ENCODE measurements at regions not wholly inside any gene's neighbourhood (a gene's known extent, or its start where the extent isn't known, plus 50 kb on each side); places are given as distances from the start of the nearest gene placed in this dataset.
A peak's percentile ranks its signal among the peaks of the same experiment; 100 is the strongest.

DNA sequence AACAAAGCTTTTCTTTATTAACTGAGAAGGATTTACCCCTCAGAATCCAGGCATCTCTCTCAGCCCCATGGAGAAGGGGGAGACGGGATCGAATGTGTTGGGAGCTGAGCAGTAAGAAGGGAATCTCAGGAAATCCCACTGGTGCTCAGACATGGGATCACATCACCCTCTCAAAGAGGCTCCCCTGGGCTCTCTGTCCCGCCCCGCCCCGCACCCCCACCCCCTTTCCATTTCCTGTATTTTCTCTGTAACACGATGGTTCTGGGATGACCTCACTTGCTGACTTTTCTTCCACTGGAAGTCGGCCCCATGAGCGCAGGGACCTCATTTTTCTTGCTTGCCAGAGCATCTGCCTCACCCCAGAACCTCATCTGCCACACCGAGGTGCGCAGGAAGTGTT lies 96.7 kb upstream of the SLC22A11 start:
- DNase-seq, result no peak

DNA sequence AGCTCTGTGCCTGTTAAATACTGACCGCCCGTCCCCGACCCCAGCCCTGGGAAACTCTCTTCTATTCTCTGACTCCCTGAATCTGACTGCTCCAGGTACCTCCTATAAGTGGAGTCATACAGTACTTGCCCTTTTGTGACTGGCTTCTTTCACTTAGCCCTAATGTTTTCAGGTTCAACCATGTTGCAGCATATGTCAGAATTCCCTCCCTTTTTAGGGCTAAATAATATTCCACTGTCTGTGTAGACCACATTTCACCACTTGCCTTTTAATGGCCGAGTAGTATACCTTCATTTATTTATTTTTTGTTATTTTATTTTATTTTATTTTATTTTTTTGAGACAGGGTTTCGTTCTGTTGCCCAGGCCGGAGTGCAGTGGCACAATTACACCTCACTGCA lies 96.1 kb upstream of the SLC22A11 start:
- DNase-seq, result no peak

GRCh38 chr11:64461081-64461480 lies 94.7 kb upstream of the SLC22A11 start:
- no peak for DNase-seq

- no peak for DNase-seq
Observed at GRCh38 chr11:64466115-64466718, 89.5 kb upstream of the SLC22A11 start.

GRCh38 chr11:64469288-64469687 lies 86.5 kb upstream of the SLC22A11 start:
- no peak for DNase-seq

GRCh38 chr11:64472593-64473455 lies 82.9 kb upstream of the SLC22A11 start:
- DNase-seq, result no peak

DNA sequence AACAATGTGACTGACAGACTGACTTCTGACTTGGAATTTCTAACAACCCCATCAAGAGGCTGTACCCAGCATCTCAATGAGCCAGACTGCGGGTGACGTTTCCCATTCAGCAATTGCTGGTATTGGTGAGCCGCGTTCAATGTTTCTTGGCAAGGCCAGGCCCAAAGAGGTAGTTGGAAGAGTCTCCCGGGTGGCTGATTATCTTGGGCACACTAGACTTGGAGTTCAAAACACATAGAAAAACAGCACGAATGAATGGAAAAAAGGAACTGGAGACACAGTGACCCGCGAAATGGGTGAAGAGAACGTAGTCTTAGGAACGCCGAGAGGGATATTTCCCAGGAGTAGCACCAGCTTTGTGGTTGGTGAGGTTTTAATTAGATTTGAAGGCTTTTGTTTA lies 81.1 kb upstream of the SLC22A11 start:
- no peak for DNase-seq

GRCh38 chr11:64475145-64475544 lies 80.6 kb upstream of the SLC22A11 start:
- DNase-seq, result no peak

- DNase-seq, result no peak
Observed at GRCh38 chr11:64476881-64477280, 78.9 kb upstream of the SLC22A11 start.

DNA sequence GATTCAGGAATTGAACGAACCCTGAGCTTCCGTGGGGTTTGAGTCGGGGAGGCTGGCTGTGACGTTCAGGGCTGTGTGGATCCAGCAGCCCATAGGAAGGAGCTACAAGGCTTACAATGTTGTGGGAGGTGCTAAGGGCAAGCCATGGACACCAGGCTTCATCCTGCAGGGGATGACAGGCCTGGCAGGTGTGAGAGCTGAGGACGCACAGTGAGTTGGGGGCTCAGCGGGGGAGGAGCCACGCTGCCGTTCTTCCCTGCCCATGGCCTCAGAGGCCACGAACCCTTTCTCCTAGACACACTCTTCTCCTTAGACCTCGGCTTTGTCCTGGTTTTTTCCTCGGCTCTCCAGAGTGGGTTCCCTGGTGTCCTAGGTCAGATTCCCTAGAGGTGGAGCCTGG lies 78.1 kb upstream of the SLC22A11 start:
- DNase-seq, result no peak

- no peak for DNase-seq
Observed at GRCh38 chr11:64482588-64482987, 73.2 kb upstream of the SLC22A11 start.

DNA sequence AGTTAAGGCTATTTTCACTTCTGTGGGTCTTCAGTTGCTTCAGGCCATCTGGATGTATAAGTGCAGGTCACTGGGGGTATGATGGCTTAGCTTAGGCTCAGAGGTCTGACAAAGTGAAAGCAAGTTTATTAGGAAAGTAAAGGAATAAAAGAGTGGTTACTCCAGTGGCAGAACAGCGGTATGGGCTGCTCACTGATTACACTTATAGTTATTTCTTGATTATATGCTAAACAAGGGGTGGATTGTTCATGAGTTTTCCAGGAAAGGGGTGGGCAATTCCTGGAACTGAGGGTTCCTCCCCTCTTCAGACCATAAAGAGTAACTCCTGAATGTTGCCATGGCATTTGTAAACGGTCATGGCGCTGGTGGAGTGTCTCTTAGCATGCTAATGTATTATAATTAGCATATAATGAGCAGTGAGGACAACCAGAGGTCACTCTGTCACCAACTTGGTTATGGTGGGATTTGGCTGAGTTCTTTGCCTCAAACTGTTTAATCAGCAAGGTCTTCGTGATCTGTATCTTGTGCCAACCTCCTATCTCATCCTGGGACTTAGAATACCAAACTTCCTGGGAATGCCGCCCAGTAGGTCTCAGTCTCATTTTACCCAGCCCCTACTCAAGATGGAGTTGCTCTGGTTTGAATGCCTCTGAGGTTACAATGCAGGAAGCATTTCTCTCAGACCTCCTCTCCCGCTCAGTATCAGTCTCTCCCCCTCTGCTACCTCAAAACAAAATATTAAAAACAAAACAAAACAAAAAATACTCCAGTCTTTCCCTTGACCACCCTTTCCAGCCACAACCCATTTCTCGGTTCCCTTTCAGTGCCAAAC lies 71.3 kb upstream of the SLC22A11 start:
- no peak for DNase-seq

DNA sequence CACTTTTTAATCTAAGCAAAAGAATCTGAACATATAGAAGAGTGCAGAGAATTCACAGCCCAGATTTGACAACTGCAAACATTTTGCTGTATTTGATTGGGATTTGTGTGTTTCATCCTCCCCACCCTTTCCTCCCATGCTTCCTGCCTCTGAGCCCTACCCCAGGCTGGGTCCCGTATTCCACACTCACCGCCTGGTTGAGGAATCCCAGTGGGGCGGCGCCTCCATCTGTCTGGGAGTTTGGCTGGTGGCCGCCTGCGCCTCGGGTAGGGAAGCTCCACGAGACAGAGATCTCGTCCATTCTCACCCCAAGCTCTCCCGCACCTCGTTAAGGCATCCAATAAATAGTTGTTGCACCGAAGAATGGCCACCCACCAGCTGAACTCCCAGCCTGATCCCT lies 70.7 kb upstream of the SLC22A11 start:
- DNase-seq, result no peak

DNA sequence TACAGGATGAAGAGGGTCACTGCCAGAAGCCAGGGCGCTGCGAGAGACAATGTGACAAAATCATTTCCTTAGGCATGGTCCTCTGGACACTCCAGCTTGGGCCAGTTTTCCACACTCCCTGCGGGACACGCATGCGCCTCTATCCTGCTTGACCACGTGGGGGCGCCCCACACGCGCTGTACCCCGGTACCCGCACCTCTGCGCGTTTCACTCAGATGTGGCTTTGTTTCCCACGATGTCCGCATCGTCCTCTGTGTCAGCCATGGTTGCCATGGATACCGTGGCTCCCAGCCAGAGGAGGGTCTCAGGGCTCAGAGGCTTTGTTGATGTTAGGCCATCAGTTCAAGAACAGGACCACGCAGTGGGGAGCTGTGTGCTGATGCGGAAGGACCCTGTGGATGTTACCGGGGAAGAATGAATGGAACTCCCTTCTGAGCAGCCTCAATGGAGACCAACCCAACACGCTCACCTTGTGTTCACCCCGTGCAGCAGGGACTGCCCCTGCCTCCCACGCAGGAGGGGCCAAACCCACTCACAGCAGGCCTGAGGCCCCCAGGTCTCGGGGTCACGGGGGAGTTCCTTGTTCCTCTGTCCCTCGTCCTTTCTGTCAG lies 65.8 kb upstream of the SLC22A11 start:
- peak; percentile 54 for DNase-seq

DNA sequence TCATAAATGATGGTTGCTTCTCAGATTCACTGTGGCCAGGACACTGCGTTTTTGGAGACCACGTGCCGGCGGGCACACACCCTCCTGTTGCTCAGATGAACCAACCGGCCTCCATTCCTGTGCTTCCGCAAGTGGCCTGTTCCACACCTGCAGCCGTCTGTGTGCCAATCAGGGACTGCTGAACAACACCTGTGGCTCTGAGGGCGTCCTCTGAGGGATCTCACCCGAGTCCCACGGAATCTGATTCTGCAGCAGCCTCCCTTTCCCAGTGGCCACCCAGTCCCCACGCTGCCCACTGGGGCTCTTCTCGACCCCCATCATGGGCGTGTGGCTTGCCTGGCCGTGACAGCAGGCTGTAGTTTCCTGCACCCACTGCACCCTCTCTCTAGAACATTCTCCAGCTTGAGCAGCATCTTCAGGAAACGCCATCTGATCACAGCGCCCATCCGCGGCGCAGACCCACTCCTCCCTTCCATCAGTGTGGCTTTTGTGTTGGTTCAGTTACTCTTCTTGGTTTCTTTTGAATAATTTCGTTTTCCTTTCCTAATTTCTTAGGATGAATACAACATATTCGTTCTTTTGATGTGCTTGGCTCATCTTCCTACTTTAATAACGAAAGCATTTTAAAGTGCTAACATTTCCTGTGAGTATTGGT lies 65.1 kb upstream of the SLC22A11 start:
- no peak for DNase-seq

DNA sequence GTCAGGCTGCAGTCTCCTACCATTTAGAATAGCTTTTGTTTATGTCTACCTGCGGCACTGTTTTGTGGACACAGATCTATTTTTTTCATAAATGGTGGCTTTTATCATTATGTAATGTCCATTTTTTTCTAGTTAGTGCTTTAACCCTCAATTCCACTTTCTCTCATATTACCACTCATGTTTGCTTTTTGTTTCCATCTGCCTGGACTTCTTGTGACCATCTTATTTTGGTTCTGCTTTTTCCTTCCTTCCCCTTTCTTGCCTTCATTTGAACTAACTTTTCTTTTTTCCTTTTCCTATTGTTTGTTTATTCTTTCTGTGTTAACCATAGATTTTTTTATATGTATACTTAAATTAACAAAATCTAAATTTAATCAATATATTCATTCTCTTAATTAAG lies 63.2 kb upstream of the SLC22A11 start:
- no peak for DNase-seq

DNA sequence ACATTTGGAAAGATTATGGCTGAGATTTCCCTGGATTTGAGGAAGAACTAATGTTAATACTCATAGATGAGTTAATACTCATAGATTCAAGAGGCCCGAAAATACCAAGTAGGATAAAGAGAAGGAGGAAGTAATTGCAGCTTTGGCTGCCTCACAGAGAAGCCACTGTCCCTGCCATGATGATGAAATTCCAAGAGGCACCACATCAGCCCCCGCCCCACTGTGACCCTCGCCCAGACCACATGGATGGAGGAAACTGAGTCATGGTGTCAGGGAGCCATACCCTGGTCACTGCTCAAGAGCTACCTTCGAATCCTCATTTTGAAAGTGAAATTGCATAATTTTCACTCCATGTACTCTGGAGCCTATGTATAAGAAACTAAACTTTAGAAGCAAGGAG lies 57.6 kb upstream of the SLC22A11 start:
- no peak for DNase-seq

DNA sequence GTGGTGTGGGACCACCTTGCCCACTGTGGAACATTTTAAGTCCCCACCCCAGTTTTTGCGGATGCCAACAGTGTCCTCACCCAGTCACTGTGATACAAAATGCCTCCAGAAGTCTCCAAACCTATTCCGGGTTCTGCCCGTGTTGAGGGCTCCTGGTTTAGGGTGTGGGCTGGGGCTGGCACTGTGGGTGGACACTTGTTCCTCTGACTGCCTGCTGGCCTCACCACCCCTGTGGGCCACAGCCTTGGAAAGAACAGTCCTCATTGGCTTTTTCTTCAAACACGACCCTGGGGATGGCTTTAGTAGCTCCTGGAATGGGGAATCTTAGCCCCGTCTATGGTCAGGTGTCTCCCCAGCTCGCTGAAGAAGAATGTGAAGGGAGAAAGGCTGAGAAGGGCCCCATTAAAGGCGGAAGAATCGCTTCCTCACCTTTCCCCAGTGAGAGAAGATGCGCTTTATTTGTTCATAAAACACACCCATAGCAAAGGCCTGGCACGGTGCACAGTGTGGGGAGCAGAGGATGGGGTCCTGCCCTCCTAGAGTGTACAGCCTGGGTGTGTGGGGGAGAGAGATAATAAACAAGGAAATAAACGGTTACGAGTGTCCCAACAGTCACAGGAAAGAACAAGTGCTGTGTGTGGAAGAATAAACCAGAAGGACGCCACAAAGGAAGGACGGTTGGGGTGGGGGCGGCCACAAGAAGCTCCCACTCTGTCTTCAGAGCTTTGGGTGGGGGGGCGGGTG lies 56.3 kb upstream of the SLC22A11 start:
- no peak for DNase-seq

GRCh38 chr11:64500176-64501013 lies 55.3 kb upstream of the SLC22A11 start:
- no peak for DNase-seq

DNA sequence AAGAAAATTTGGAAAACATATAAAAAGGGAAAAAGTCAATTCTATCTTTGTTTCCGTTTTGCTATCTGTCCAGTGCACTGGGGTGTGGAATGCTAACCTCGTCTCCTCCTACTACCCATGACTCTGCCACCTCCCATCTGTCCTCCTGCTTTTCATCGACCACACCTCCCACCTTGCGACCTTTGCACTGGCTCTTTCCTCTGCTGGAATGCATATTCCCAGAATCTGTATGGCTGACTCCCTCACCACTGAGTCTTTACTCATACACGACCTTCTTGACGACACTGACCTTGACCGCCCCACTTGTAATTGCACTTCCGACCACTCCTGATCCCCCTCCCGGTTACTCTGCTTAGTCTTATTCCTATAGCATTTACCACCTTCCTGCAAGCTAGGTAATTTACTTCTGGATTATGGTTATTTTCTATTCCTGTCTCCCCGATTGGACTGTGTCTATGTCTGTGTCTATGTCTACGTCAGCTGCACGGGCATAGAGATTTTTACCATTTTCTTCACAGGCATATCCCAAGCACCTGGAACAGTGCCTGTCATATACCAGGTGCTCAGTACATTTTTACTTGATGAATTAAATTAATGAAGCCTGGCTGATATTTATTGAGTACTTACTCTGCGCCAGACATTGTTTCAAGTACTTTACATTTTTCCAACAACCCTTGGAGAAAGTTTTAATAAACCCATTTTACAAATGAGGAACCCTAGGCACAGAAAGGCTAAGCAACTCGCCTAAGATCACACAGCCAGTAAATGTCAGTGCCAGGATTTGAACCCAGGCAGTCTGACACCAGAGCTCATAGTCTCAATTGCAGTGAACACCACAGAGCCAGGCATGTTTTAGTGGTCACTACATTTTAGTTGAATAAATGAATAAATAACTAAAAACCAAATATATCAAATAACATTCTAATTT lies 54.0 kb upstream of the SLC22A11 start:
- no peak for DNase-seq

All from activated CD4-positive, alpha-beta T cell treated with anti-CD3 and anti-CD28 coated beads, Interleukin-10, Interleukin-2, amounts not matched to agents 100 ng/mL and 50 ng/mL, durations not matched to agents 16 hours and 8 hours (primary cell).